UCSD-AML1 (cell line): ENCODE measurements at regions not wholly inside any gene's neighbourhood (a gene's known extent, or its start where the extent isn't known, plus 50 kb on each side); places are given as distances from the start of the nearest gene placed in this dataset.

Experiments
- DNase-seq: peaks from one replicate; lab custom pipeline; 2025; ENCODE audit not compliant: unreplicated experiment; lab: John Stamatoyannopoulos, UW

DNA sequence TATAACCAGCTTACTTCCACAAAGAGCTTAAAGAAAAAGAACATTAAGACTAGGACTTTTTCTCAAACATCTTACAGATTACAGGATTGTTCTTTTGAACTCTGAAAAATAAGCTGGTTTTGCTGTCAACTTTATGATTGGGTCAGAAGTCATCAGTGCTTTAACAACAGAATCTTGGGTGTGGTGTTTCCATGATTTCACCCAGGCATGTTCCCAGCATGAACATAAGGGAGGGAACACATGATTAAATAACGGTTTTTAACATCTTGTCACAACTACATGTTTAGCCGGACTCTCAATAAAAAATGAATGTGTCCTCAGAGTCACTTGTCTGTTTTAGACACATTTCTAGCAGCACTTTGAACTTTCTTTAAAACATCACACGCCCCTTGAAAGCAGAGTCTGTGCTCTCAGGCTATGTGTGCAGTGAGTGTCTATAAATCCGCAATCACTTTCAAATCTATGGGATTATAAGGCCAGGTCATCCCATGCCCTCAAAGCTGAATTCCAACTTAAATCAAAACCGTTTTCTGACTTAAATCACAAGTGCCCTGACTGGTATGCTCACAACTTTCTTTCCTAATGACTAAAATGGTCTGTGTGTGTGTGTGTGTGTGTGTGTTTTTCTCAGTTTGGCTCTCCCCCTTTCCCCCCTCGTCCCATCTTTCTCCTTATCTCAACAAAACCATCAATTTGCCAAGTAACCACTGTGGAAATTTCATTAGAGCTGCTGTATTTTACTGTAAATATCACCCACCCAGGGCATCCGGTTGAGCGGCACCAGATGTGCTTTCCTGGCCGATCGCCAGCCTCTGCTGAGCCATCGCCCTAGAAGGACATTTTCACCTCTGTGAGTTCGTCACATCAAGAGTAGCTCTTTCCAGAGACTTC lies 216.8 kb upstream of the DTNBP1 start:
- peak; percentile 59 for DNase-seq

DNA sequence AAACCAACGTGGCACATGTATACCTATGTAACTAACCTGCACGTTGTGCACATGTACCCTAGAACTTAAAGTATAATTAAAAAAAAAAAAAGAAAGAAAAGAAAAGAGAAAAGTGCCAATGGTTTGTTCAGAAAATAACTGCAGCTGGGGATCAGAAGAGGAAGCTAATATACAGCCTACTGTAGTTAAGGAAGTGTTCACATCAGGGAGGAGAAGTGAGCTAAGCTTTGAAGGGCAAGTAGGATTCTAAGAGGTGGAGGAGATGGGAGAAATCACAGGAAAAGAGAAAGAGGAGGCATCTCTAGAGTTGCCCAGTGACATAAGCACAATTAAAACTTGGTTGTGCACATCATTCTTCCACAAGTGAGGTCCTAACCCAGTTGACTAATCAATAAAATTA lies 214.4 kb upstream of the DTNBP1 start:
- DNase-seq, result no peak

DNA sequence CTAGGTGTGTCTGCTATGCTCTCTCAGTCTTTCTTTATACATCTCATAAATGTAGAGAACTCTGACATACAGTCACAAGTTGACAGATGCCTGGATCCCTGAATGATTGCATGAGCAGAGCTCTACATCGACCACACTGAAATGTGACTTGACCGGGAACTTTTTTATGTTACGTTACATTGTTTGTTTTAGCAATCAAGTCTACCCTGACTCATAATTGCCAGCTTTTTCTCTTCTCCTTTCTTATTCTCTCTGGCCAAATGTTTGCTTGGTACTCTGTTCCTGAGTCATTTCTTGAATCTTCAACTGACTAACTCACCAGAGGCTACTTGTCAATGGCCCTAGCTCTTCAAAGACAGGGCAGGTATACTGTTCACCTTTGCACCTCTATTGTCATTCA lies 213.6 kb upstream of the DTNBP1 start:
- no peak for DNase-seq

- no peak for DNase-seq
Observed at GRCh38 chr6:15875797-15876196, 213.0 kb upstream of the DTNBP1 start.

- no peak for DNase-seq
Observed at GRCh38 chr6:15874821-15875220, 212.0 kb upstream of the DTNBP1 start.

DNA sequence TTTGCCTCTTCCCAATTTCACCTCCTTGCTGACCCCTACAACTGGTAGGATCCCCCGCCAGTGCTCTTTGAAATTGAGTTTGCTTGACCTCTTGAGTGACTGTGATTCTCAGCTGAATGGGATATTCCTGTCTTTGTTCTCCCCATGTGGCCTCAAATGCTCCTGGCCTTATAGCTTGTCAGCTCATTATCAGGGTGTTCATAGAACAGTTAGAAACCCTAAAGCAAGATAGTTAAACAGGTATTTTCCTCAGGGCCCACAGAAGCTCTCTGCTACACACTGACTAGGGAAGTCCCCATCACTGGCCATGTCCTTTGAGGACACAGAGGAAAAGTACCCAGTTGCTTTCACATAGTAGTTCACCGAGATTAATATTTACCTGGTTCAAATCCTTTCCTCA lies 211.5 kb upstream of the DTNBP1 start:
- DNase-seq, result no peak

DNA sequence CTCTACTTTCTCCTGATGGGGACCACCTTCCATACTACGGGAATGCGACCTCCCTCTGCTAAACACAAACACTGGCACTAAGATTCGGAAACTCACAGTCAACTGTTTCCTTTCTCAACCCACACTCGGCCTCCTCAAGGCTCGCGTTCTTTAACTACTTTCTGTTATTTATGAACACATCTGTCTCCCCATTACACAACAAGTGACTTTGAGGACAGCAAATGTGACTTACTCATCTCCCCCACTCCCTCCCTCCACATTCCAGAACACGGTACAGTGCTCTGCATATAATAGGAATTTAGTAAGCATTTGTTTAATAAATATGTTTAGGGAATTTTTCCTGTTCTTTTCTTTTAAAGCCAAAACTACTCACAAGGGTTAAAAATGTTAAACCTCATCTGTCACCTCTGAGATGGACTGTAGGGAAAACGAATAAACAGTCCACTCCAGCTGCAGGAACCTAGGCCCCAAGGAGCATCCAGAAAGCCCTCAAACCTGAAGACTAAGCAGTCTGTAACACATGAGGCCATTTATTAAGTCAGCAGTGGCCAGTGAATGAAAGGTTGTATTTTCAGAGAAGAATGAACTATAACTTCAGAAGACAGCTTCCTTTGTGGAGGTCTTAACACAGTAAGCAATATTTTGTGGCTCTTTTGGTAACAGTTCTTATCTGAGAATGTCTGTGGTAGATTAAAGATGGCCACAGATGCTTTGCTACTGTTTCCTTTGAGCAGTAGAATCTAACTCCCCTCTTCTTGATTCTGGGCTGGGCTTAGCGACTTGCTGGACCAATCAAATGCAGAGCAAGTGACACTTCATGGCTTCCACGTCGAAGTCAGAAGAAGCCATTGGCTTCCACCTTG lies 209.6 kb upstream of the DTNBP1 start:
- no peak for DNase-seq

DNA sequence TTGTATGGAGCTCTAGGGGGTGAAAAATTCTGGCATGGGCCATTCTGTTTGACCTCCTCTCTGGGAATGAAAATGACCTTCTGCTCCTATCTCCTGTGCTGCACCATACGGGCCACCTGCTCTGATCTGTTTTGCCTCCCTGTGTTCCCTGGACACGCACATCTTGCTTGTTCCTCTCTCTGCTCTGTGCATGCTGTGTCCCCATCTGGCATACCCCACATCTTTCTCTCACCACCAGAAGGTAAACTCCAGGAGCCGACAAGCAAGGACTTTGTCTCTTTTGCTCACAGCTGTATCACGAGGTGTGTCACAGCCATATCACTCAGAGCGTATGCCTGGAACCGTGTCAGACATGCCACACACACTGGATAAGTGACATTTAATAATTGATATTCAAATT lies 208.4 kb upstream of the DTNBP1 start:
- no peak for DNase-seq

GRCh38 chr6:15870333-15871043 lies 207.7 kb upstream of the DTNBP1 start:
- DNase-seq, result no peak

DNA sequence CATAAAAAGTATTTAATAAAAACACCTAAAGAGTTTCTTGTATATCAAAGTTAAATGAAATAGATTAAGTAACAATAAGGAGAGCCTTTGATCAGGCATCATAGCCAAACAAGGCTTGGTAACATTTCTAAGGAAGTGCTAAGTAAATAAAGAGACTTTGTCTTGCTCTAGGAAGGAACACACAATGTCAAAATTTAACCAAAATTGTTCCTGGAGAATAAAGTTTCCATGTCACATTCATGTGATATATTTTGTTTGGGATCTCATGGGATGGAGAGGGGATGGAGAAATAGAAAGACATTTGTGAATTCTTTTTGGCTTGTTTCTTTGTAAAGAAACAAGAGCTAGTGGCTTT lies 201.9 kb upstream of the DTNBP1 start:
- no peak for DNase-seq

DNA sequence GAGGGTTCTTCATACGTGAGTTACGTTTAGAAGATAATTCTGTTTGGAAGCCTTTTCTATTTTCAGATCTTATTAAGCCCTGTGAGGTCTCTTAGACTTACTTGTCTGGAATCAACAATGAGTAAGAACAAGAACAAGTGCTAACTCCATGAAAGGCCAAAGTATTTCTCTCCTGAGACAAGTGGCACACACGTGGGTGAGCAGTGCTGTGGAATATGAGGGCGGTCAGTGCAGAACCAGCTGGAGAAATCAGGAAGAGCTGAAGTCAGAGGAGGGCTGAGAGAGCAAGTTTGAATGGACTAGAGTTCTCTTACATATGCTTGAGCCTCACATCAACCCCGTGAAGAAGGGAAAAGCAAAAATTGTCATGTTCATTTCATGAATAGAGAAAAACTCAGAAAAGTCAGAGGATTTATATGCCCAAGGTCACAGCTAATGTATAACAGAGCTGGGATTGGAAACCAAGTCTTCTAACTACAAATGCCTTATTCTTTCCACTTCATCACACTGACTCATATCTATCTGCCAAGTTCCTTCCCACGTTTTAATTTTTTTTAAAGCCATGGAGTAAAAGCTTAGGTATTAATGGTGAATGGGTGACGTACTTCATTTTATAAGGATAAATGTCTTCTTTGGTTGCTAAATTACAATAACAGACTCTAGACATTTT lies 201.3 kb upstream of the DTNBP1 start:
- no peak for DNase-seq

DNA sequence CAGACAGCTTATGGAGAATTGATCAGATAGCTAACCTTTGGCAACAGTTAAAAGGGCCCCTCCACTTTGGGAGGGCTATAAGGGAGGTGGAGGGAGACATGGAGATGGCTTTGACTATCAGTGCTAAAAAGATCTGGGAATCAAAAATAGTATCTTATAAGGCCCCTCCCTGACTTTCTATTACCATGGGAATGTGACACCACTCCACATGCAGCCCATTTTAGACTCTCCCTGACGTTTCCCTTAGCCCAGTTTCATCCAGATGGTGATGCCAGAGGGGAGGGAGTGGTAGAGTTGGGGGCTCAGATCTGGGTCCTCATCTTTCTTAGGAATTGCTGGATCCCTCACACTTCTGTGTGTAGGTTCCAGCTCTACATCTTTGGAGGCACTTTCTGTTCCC lies 200.0 kb upstream of the DTNBP1 start:
- no peak for DNase-seq

- DNase-seq, result no peak
Observed at GRCh38 chr6:15861486-15861885, 198.7 kb upstream of the DTNBP1 start.

- DNase-seq, result no peak
Observed at GRCh38 chr6:15854826-15855710, 192.2 kb upstream of the DTNBP1 start.

DNA sequence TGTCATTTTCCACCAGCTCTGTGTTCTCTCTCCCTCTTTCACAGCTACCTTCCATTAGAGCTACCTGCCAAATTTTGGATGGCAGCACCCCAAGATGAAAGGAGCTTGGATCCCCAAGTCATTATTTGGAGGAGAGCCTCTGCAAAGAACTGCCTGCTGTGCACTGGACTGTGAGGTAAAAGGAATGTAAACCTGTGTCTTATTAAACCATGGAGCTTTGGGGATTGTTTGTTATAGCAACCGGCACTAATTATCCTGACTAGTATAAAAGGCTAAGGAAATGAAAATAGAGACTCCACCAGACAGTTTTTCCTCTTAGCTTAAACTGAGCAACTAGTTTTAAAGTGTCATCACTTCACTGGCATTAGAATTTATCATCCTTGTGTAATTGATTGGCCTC lies 191.6 kb upstream of the DTNBP1 start:
- no peak for DNase-seq

GRCh38 chr6:15853259-15853658 lies 190.4 kb upstream of the DTNBP1 start:
- DNase-seq, result no peak

DNA sequence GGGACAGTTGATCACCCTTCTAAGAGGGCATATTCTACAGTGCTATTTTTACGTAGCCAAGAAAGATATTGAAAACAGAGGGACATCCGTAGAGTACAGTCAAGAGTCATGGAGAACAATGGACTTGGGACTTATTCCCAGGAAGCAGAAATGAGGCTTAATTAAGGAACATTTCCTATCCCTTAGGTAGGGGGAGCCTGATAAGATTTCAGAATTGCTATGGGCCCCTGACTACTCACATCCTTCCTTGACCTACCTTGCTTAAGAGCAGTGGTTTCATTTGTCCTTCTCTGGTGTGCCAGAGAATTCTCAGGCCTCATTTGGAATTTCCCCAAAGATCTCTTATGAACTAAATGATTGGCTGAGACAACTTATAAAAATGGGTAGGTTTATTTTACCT lies 189.5 kb upstream of the DTNBP1 start:
- DNase-seq, result no peak

- no peak for DNase-seq
Observed at GRCh38 chr6:15849395-15849794, 186.6 kb upstream of the DTNBP1 start.

- no peak for DNase-seq
Observed at GRCh38 chr6:15845492-15845891, 182.7 kb upstream of the DTNBP1 start.

GRCh38 chr6:15843764-15844163 lies 180.9 kb upstream of the DTNBP1 start:
- DNase-seq, result no peak
